HepG2 (cell line): ENCODE measurements at regions not wholly inside any gene's neighbourhood (a gene's known extent, or its start where the extent isn't known, plus 50 kb on each side); places are given as distances from the start of the nearest gene placed in this dataset.

Experiments used
- EZH2 ChIP-seq: conservative IDR thresholded peaks from 2 replicates; pipeline ENCODE4 v1.6.1; 2012; ENCODE audit warnings: mild to moderate bottlenecking, low read depth, low read length, moderate library complexity
- LCORL ChIP-seq, 2 experiments: fragments of 450-650 bp in 1 of 2; sonication (generic) in 1 of 2; formaldehyde crosslinking in 1 of 2; IDR thresholded peaks; 2 replicates each; pipeline versions ENCODE4 v1.5.0 to v1.6.1; 2017 to 2020; ENCODE audit warnings: antibody characterized with exemption in 1 of 2, missing genetic modification reagents in 1 of 2
- POLR2A ChIP-seq, 2 experiments: IDR thresholded peaks; 2 replicates each; pipeline ENCODE4 v1.6.1; 2011; ENCODE audit warnings: low read depth in 2 of 2, low read length in 2 of 2, mild to moderate bottlenecking in 1 of 2, moderate library complexity in 1 of 2; ENCODE audit not compliant: insufficient read depth in 1 of 2
- TBL1XR1 ChIP-seq: fragments of 150-350 bp; IDR thresholded peaks from 2 replicates; pipeline ENCODE4 v1.6.1; 2014; ENCODE audit warnings: borderline replicate concordance, low read length; ENCODE audit not compliant: partially characterized antibody
- ZFP36 ChIP-seq: fragments of 150-350 bp; IDR thresholded peaks from 2 replicates; pipeline ENCODE4 v1.6.1; 2018; ENCODE audit warnings: borderline replicate concordance, low read length, low read depth; ENCODE audit not compliant: partially characterized antibody
- ZMYM3 ChIP-seq: sonication (generic); formaldehyde crosslinking; IDR thresholded peaks from 2 replicates; pipeline ENCODE4 v1.5.1; 2020; ENCODE audit warnings: mild to moderate bottlenecking, missing genetic modification reagents
- ZNF674 ChIP-seq: sonication (generic); formaldehyde crosslinking; IDR thresholded peaks from 2 replicates; pipeline ENCODE4 v1.5.0; 2020; ENCODE audit warnings: low read depth, mild to moderate bottlenecking, missing genetic modification reagents
- TF ChIP-seq, protein P1 (sequence below): sonication (generic); formaldehyde crosslinking; conservative IDR thresholded peaks from 2 replicates; pipeline ENCODE4 v1.4.0; 2020; ENCODE audit warnings: missing genetic modification reagents
- TF ChIP-seq, protein P2 (sequence below): sonication (generic); formaldehyde crosslinking; IDR thresholded peaks from 2 replicates; pipeline ENCODE4 v1.4.0; 2020; ENCODE audit warnings: missing genetic modification reagents
- TF ChIP-seq, protein P3 (sequence below): sonication (generic); formaldehyde crosslinking; IDR thresholded peaks from 2 replicates; pipeline ENCODE4 v1.5.0; 2020; ENCODE audit warnings: mild to moderate bottlenecking, missing genetic modification reagents, moderate library complexity
- TF ChIP-seq, protein P4 (sequence below), 2 experiments: sonication (generic) in 1 of 2; formaldehyde crosslinking in 1 of 2; IDR thresholded peaks; 2 replicates each; pipeline versions ENCODE4 v1.5.1 to v1.6.1; 2011 to 2020; ENCODE audit warnings: borderline replicate concordance in 1 of 2, low read depth in 1 of 2, low read length in 1 of 2, mild to moderate bottlenecking in 1 of 2, missing genetic modification reagents in 1 of 2, moderate library complexity in 1 of 2

DNA sequence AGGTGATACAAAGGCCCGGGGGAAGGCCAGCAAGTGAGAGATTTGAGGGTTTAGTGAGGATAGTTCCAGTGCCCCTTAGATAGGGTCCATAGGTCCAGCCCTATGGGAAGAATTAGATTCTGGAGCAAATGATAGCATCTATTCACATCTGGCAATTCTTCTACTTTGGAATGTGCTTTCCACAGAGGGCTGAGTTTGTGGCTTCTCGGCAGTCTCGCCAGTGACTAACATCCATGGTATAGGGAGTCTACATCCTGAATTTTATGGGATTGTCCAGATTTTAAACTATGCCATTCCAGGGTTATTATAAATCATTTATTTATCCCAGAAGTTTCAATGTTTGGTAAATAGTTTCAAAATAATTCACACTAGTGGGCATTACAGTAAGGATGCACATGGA lies 207.3 kb upstream of the ADO start:
- TF ChIP-seq, protein P1, sequence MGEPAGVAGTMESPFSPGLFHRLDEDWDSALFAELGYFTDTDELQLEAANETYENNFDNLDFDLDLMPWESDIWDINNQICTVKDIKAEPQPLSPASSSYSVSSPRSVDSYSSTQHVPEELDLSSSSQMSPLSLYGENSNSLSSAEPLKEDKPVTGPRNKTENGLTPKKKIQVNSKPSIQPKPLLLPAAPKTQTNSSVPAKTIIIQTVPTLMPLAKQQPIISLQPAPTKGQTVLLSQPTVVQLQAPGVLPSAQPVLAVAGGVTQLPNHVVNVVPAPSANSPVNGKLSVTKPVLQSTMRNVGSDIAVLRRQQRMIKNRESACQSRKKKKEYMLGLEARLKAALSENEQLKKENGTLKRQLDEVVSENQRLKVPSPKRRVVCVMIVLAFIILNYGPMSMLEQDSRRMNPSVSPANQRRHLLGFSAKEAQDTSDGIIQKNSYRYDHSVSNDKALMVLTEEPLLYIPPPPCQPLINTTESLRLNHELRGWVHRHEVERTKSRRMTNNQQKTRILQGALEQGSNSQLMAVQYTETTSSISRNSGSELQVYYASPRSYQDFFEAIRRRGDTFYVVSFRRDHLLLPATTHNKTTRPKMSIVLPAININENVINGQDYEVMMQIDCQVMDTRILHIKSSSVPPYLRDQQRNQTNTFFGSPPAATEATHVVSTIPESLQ, result no peak
- TF ChIP-seq ZMYM3 (no peak), TBL1XR1 (no peak), ZNF674 (CRISPR knock-in tag) (no peak), LCORL (IDR thresholded peaks at IDR 0.05) (no peak), LCORL (CRISPR knock-in tag; IDR thresholded peaks at IDR 0.05) (no peak), POLR2A (IDR thresholded peaks at IDR 0.05; ENCODE audit: insufficient read depth in 1 of 2, low read depth in 2 of 2, low read length in 2 of 2) (no peak), EZH2 (no peak), ZFP36 (no peak)
- TF ChIP-seq, protein P2, sequence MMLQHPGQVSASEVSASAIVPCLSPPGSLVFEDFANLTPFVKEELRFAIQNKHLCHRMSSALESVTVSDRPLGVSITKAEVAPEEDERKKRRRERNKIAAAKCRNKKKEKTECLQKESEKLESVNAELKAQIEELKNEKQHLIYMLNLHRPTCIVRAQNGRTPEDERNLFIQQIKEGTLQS (CRISPR knock-in tag), result no peak
- TF ChIP-seq, protein P3, sequence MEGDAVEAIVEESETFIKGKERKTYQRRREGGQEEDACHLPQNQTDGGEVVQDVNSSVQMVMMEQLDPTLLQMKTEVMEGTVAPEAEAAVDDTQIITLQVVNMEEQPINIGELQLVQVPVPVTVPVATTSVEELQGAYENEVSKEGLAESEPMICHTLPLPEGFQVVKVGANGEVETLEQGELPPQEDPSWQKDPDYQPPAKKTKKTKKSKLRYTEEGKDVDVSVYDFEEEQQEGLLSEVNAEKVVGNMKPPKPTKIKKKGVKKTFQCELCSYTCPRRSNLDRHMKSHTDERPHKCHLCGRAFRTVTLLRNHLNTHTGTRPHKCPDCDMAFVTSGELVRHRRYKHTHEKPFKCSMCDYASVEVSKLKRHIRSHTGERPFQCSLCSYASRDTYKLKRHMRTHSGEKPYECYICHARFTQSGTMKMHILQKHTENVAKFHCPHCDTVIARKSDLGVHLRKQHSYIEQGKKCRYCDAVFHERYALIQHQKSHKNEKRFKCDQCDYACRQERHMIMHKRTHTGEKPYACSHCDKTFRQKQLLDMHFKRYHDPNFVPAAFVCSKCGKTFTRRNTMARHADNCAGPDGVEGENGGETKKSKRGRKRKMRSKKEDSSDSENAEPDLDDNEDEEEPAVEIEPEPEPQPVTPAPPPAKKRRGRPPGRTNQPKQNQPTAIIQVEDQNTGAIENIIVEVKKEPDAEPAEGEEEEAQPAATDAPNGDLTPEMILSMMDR (CRISPR knock-in tag), result no peak
- TF ChIP-seq, protein P4, sequence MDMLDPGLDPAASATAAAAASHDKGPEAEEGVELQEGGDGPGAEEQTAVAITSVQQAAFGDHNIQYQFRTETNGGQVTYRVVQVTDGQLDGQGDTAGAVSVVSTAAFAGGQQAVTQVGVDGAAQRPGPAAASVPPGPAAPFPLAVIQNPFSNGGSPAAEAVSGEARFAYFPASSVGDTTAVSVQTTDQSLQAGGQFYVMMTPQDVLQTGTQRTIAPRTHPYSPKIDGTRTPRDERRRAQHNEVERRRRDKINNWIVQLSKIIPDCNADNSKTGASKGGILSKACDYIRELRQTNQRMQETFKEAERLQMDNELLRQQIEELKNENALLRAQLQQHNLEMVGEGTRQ (IDR thresholded peaks at IDR 0.05; ENCODE audit: low read depth, low read length), result no peak
- TF ChIP-seq, protein P4 (CRISPR knock-in tag; IDR thresholded peaks at IDR 0.05; ENCODE audit: borderline replicate concordance), result no peak
